ENCODE measurements at regions not wholly inside any gene's neighbourhood (a gene's known extent, or its start where the extent isn't known, plus 50 kb on each side); places are given as distances from the start of the nearest gene placed in this dataset.
A peak's percentile ranks its signal among the peaks of the same experiment; 100 is the strongest.
"Not testable (repeated sequence)": the region's sequence is repeated elsewhere in the genome, so short reads cannot be mapped to it uniquely, and the experiment has no call there.

DNA sequence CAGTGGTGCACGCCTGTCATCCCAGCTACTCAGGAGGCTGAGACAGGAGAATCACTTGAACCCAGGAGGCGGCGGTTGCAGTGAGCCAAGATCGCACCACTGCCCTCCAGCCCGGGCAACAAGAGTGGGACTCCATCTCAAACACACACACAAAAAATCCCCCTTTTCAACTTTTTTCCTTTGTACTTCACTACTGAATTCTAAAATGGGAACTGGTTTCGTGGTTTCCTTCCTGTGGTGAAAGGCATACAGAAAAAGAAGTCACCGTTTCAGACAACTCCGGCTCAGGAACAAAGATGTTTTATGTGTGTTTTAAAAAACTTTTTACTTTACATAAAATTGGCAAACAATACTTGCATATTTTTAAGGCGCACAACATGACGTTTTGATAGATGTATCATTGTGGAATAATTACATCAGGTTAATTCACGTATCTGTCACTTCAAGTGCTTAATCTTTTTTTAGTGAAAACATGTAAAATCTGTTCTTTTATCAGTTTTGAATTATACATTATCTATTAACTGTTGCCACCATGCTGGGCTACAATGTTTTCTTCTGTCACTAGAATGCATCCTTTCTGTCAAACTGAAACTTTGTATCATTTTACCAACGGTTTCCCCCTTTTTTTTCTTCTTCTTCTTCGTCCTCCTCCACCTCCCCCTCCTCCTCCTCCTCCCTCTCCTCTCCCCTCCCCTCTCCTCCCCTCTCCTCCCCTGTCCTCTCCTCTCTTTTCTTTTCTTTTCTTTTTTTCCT, 186.0 kb downstream of the CRLF2 start:
- no peak overlapping the region for H3K4me3 ChIP-seq (ENCODE audit: low read length)
- POLR2A ChIA-PET, result no interaction called here
- CTCF ChIA-PET, result no interaction called here

GRCh38 chrX:1025413-1025812, 187.0 kb downstream of the CRLF2 start:
- Histone ChIP-seq H3K36me3 (ENCODE audit: insufficient read depth, low read length) (no peaks in the 10 kb centered on the region), H3K4me1 (ENCODE audit: insufficient read depth, low read length) (peaks cover 6% of the 10 kb centered on the region), H3K9me3 (ENCODE audit: low read length) (peaks cover 6% of the 10 kb centered on the region), H3K27me3 (ENCODE audit: insufficient read depth, low read length, poor library complexity, severe bottlenecking) (no peaks in the 10 kb centered on the region), H3K4me3 (ENCODE audit: low read length) (no peak overlapping the region), H3K27ac (ENCODE audit: low read depth, low read length) (no peak overlapping the region)
- peaks cover 11 to 18% (median 12%) of the 10 kb centered on the region in 3 donors for H3K4me1 Mint-ChIP-seq
- H3K27me3 Mint-ChIP-seq, result peaks cover 9 to 21% of the 10 kb centered on the region in 2 donors
- DNase-seq, result no peak
- H3K36me3 Mint-ChIP-seq, result peaks cover 0 to 8% (median 0%) of the 10 kb centered on the region in 3 donors
- CTCF ChIA-PET, result no interaction called here
- peaks cover 4 to 23% (median 11%) of the 10 kb centered on the region in 5 donors for H3K9me3 Mint-ChIP-seq
- POLR2A ChIA-PET, result no interaction called here
- no peak overlapping the region for H3K27ac Mint-ChIP-seq
- H3K4me3 Mint-ChIP-seq, result no peak overlapping the region

More for the DNA sequence above, 186.0 kb downstream of the CRLF2 start:
- Histone ChIP-seq H3K27me3 (ENCODE audit: insufficient read depth, low read length, poor library complexity, severe bottlenecking) (no peaks in the 10 kb centered on the region), H3K36me3 (ENCODE audit: insufficient read depth, low read length) (no peaks in the 10 kb centered on the region), H3K9me3 (ENCODE audit: low read length) (peaks cover 3% of the 10 kb centered on the region), H3K27ac (ENCODE audit: low read depth, low read length) (no peak overlapping the region), H3K4me1 (ENCODE audit: insufficient read depth, low read length) (peaks cover 6% of the 10 kb centered on the region)
- DNase-seq, result peak in 1 of 5 donors; percentile 43
- Mint-ChIP-seq H3K36me3 (peaks cover 0 to 8% (median 0%) of the 10 kb centered on the region in 3 donors), H3K4me1 (peaks cover 11 to 18% (median 12%) of the 10 kb centered on the region in 3 donors), H3K27ac (peak overlapping the region in 1 of 8 donors; percentile 50), H3K27me3 (peaks cover 9 to 20% of the 10 kb centered on the region in 2 donors), H3K9me3 (peaks cover 4 to 23% (median 11%) of the 10 kb centered on the region in 5 donors), H3K4me3 (peak overlapping the region in 4 of 7 donors; percentile 41 to 75 (median 56))

DNA sequence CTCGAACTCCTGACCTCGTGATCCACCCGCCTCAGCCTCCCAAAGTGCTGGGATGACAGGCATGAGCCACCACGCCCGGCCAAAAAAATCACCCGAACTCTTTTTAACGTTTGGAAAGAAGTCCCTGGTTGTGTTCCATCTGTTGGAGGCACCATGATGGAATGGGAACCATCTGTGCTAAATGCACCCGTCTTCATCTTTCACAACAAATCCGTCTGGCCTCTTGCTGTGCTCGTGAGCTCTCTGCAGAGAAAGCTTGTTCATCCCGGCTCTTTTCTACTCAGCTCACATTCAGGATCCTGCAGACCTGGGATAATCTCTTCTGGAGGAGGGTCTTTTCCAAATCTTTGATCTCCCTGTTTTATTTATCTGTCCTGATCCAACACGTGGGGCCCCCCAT, 188.8 kb downstream of the CRLF2 start:
- CTCF ChIA-PET, result no interaction called here
- no peak overlapping the region for H3K27ac Mint-ChIP-seq
- H3K27ac ChIP-seq (ENCODE audit: low read depth, low read length), result no peak overlapping the region
- no peak overlapping the region for H3K4me3 ChIP-seq (ENCODE audit: low read length)
- no peaks in the 10 kb centered on the region for H3K36me3 ChIP-seq (ENCODE audit: insufficient read depth, low read length)
- peaks cover 6% of the 10 kb centered on the region for H3K9me3 ChIP-seq (ENCODE audit: low read length)
- no peak for DNase-seq
- peaks cover 4 to 19% (median 12%) of the 10 kb centered on the region in 5 donors for H3K9me3 Mint-ChIP-seq
- no peak overlapping the region for H3K4me3 Mint-ChIP-seq
- H3K4me1 ChIP-seq (ENCODE audit: insufficient read depth, low read length), result peaks cover 6% of the 10 kb centered on the region
- peaks cover 9 to 23% of the 10 kb centered on the region in 2 donors for H3K27me3 Mint-ChIP-seq
- H3K36me3 Mint-ChIP-seq, result no peaks in the 10 kb centered on the region
- POLR2A ChIA-PET, result no interaction called here
- H3K27me3 ChIP-seq (ENCODE audit: insufficient read depth, low read length, poor library complexity, severe bottlenecking), result no peaks in the 10 kb centered on the region
- H3K4me1 Mint-ChIP-seq, result peaks cover 11 to 18% (median 12%) of the 10 kb centered on the region in 3 donors

DNA sequence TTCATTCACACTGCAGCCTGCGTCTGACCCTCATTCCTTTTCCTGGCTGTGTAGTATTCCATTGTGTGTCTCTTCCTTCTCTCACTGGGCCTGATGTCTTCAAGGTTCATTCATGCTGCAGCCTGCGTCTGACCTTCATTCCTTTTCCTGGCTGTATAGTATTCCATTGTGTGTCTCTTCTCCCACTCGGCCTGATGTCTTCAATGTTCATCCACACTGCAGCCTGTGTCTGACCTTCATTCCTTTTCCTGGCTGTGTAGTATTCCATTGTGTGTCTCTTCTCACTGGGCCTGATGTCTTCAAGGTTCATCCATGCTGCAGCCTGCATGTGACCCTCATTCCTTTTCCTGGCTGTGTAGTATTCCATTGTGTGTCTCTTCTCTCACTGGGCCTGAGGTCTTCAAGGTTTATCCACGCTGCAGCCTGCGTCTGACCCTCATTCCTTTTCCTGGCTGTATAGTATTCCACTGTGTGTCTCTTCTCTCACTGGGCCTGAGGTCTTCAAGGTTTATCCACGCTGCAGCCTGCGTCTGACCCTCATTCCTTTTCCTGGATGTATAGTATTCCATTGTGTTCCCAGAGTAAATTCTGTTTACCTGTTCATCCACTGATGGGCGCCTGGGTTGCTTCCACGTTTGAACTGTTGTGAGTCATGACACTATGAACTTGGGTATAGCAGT, 191.0 kb downstream of the CRLF2 start:
- H3K36me3 Mint-ChIP-seq; DNase-seq; POLR2A ChIA-PET; H3K27me3 ChIP-seq (ENCODE audit: insufficient read depth, low read length, poor library complexity, severe bottlenecking); H3K9me3 ChIP-seq (ENCODE audit: low read length); CTCF ChIA-PET; H3K4me3 Mint-ChIP-seq; H3K27ac ChIP-seq (ENCODE audit: low read depth, low read length); H3K4me3 ChIP-seq (ENCODE audit: low read length); H3K27ac Mint-ChIP-seq; H3K4me1 ChIP-seq (ENCODE audit: insufficient read depth, low read length); H3K4me1 Mint-ChIP-seq; H3K36me3 ChIP-seq (ENCODE audit: insufficient read depth, low read length): not testable (repeated sequence)
- Mint-ChIP-seq H3K9me3 (peaks cover 4 to 16% (median 8%) of the 10 kb centered on the region in 5 donors), H3K27me3 (peaks cover 0 to 11% of the 10 kb centered on the region in 2 donors)

DNA sequence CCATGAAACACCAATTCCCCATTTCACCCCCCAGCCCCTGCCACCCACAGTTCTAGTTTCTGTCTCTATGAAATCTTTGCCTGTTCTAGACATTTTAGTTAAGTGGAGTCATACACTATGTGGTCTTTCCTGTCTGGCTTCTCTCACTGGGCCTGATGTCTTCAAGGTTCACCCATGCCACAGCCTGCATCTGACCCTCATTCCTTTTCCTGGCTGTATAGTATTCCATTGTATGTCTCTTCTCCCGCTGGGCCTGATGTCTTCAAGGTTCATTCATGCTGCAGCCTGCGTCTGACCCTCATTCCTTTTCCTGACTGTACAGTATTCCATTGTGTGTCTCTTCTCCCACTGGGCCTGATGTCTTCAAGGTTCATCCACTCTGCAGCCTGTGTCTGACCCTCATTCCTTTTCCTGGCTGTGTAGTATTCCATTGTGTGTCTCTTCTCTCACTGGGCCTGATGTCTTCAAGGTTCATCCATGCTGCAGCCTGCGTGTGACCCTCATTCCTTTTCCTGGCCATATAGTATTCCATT, 191.7 kb downstream of the CRLF2 start:
- no peak overlapping the region for H3K27ac Mint-ChIP-seq
- H3K27me3 ChIP-seq (ENCODE audit: insufficient read depth, low read length, poor library complexity, severe bottlenecking), result no peaks in the 10 kb centered on the region
- no peak overlapping the region for H3K4me3 ChIP-seq (ENCODE audit: low read length)
- H3K4me1 ChIP-seq (ENCODE audit: insufficient read depth, low read length), result no peaks in the 10 kb centered on the region
- H3K4me3 Mint-ChIP-seq, result no peak overlapping the region
- peaks cover 6% of the 10 kb centered on the region for H3K9me3 ChIP-seq (ENCODE audit: low read length)
- H3K27ac ChIP-seq (ENCODE audit: low read depth, low read length), result no peak overlapping the region
- CTCF ChIA-PET, result no interaction called here
- POLR2A ChIA-PET, result no interaction called here
- H3K4me1 Mint-ChIP-seq, result no peaks in the 10 kb centered on the region
- H3K36me3 ChIP-seq (ENCODE audit: insufficient read depth, low read length), result no peaks in the 10 kb centered on the region
- no peak for DNase-seq
- H3K9me3 Mint-ChIP-seq, result peaks cover 4 to 16% (median 7%) of the 10 kb centered on the region in 5 donors
- H3K27me3 Mint-ChIP-seq, result peaks cover 0 to 9% of the 10 kb centered on the region in 2 donors
- H3K36me3 Mint-ChIP-seq, result no peaks in the 10 kb centered on the region

DNA sequence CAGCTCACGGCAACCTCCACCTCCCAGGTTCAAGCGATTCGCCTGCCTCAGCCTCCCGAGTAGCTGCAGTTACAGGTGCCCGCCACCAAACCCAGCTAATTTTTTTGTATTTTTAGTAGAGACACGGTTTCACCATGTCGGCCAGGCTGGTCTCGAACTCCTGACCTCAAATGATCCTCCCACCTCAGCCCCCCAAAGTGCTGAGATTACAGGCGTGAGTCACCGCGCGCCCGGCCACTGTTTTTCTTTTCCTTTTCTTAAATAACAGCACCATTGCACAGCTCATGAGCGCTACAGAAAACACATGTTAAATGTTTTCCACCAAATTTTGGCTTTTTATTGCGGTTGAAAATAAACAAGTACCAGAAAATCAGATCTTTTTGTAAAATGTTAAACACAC, 195.5 kb downstream of the CRLF2 start:
- H3K4me3 ChIP-seq (ENCODE audit: low read length); H3K9me3 Mint-ChIP-seq; H3K4me1 Mint-ChIP-seq; POLR2A ChIA-PET; H3K4me1 ChIP-seq (ENCODE audit: insufficient read depth, low read length); H3K36me3 Mint-ChIP-seq; H3K36me3 ChIP-seq (ENCODE audit: insufficient read depth, low read length); DNase-seq; H3K9me3 ChIP-seq (ENCODE audit: low read length); H3K4me3 Mint-ChIP-seq; CTCF ChIA-PET; H3K27me3 Mint-ChIP-seq; H3K27ac ChIP-seq (ENCODE audit: low read depth, low read length); H3K27me3 ChIP-seq (ENCODE audit: insufficient read depth, low read length, poor library complexity, severe bottlenecking): not testable (repeated sequence)
- H3K27ac Mint-ChIP-seq, result peak overlapping the region in 1 of 8 donors; percentile 41

- CTCF ChIA-PET; H3K27ac ChIP-seq (ENCODE audit: low read depth, low read length); H3K9me3 Mint-ChIP-seq; H3K4me3 Mint-ChIP-seq; H3K4me1 ChIP-seq (ENCODE audit: insufficient read depth, low read length); POLR2A ChIA-PET; H3K4me3 ChIP-seq (ENCODE audit: low read length); H3K36me3 ChIP-seq (ENCODE audit: insufficient read depth, low read length); H3K27ac Mint-ChIP-seq; H3K27me3 ChIP-seq (ENCODE audit: insufficient read depth, low read length, poor library complexity, severe bottlenecking); DNase-seq; H3K36me3 Mint-ChIP-seq; H3K4me1 Mint-ChIP-seq; H3K9me3 ChIP-seq (ENCODE audit: low read length): not testable (repeated sequence)
- peaks cover 0 to 11% of the 10 kb centered on the region in 2 donors for H3K27me3 Mint-ChIP-seq
These were observed 196.2 kb downstream of the CRLF2 start for GRCh38 chrX:1016281-1016680.

GRCh38 chrX:1012678-1013300, 199.7 kb downstream of the CRLF2 start:
- H3K27me3 Mint-ChIP-seq, result peaks cover 0 to 7% of the 10 kb centered on the region in 2 donors
- no peak for DNase-seq
- H3K36me3 Mint-ChIP-seq, result no peaks in the 10 kb centered on the region

More at GRCh38 chrX:1012678-1013300, 199.7 kb downstream of the CRLF2 start:
- Histone ChIP-seq H3K9me3 (ENCODE audit: low read length) (no peaks in the 10 kb centered on the region), H3K27me3 (ENCODE audit: insufficient read depth, low read length, poor library complexity, severe bottlenecking) (no peaks in the 10 kb centered on the region), H3K4me1 (ENCODE audit: insufficient read depth, low read length) (no peaks in the 10 kb centered on the region), H3K4me3 (ENCODE audit: low read length) (no peak overlapping the region), H3K27ac (ENCODE audit: low read depth, low read length) (no peak overlapping the region), H3K36me3 (ENCODE audit: insufficient read depth, low read length) (no peaks in the 10 kb centered on the region)
- H3K27ac Mint-ChIP-seq, result peak overlapping the region in 3 of 8 donors; percentile 60 to 81 (median 61)
- no peak overlapping the region for H3K4me3 Mint-ChIP-seq
- ChIA-PET CTCF (no interaction called here), POLR2A (no interaction called here)
- H3K9me3 Mint-ChIP-seq, result peaks cover 0 to 4% (median 0%) of the 10 kb centered on the region in 5 donors
- no peaks in the 10 kb centered on the region for H3K4me1 Mint-ChIP-seq
